IMR-90 (cell line): ENCODE measurements at regions not wholly inside any gene's neighbourhood (a gene's known extent, or its start where the extent isn't known, plus 50 kb on each side); places are given as distances from the start of the nearest gene placed in this dataset.

Source experiments
- CTCF ChIP-seq: conservative IDR thresholded peaks from 2 replicates; pipeline ENCODE4 v1.5.1; 2012; ENCODE audit warnings: mild to moderate bottlenecking, low read depth, low read length, improper control_type of control experiment
- ELK1 ChIP-seq: fragments of 150-350 bp; IDR thresholded peaks from 2 replicates; pipeline ENCODE4 v1.6.1; 2016; ENCODE audit warnings: low read depth, mild to moderate bottlenecking, low read length, moderate library complexity, borderline replicate concordance
- POLR2A ChIP-seq: IDR thresholded peaks from 2 replicates; pipeline ENCODE4 v1.6.1; 2012; ENCODE audit warnings: mild to moderate bottlenecking, low read depth, low read length
- RFX5 ChIP-seq: IDR thresholded peaks from 2 replicates; pipeline ENCODE4 v1.8.0; 2012; ENCODE audit warnings: low read depth, mild to moderate bottlenecking, low read length, moderate library complexity
- SMC3 ChIP-seq: fragments of 150-350 bp; IDR thresholded peaks from 2 replicates; pipeline ENCODE4 v1.6.1; 2016; ENCODE audit warnings: low read depth, mild to moderate bottlenecking, antibody characterized with exemption, low read length, moderate library complexity
- USF2 ChIP-seq: fragments of 150-350 bp; IDR thresholded peaks from 2 replicates; pipeline ENCODE4 v1.6.1; 2017; ENCODE audit warnings: mild to moderate bottlenecking, antibody characterized with exemption, low read length, low read depth

- TF ChIP-seq POLR2A (no peak), CTCF (no peak), USF2 (no peak), ELK1 (no peak), SMC3 (no peak), RFX5 (no peak)
These were observed 102.4 kb upstream of the RFX3 start for GRCh38 chr9:3628239-3628638.
